Smooth muscle cell (in vitro differentiated cells): ENCODE measurements at regions not wholly inside any gene's neighbourhood (a gene's known extent, or its start where the extent isn't known, plus 50 kb on each side); places are given as distances from the start of the nearest gene placed in this dataset.

ENCODE experiments used
- DNase-seq: peaks from one replicate; lab custom pipeline; 2025; ENCODE audit not compliant: unreplicated experiment; lab: John Stamatoyannopoulos, UW
- H2AFZ ChIP-seq: fragments of 200-600 bp; sonication (generic); 2 replicates; pipeline ENCODE4 v1.6.0; 2016; ENCODE audit warnings: antibody characterized with exemption, low read depth, mild to moderate bottlenecking
- H3F3A ChIP-seq: fragments of 200-600 bp; sonication (generic); 2 replicates; pipeline ENCODE4 v1.6.0; 2017; ENCODE audit warnings: antibody characterized with exemption, low read depth
- H3K27ac ChIP-seq: fragments of 200-600 bp; sonication (generic); 2 replicates; pipeline ENCODE4 v1.5.1; 2016; ENCODE audit warnings: low read depth, mild to moderate bottlenecking
- H3K27me3 ChIP-seq: fragments of 200-600 bp; sonication (generic); 2 replicates; pipeline ENCODE4 v1.6.1; 2016; ENCODE audit warnings: low read depth, mild to moderate bottlenecking
- H3K36me3 ChIP-seq: fragments of 200-600 bp; sonication (generic); 2 replicates; pipeline ENCODE4 v1.5.1; 2016; ENCODE audit warnings: low read depth
- H3K4me1 ChIP-seq: fragments of 200-600 bp; sonication (generic); 2 replicates; pipeline ENCODE4 v1.5.1; 2016; ENCODE audit warnings: low read depth
- H3K4me2 ChIP-seq: fragments of 200-600 bp; sonication (generic); 2 replicates; pipeline ENCODE4 v1.6.0; 2016; ENCODE audit warnings: mild to moderate bottlenecking
- H3K4me3 ChIP-seq: fragments of 200-600 bp; sonication (generic); 2 replicates; pipeline ENCODE4 v1.5.1; 2016; ENCODE audit warnings: mild to moderate bottlenecking
- H3K79me2 ChIP-seq: fragments of 200-600 bp; sonication (generic); 2 replicates; pipeline ENCODE4 v1.6.0; 2016; ENCODE audit warnings: low read depth, mild to moderate bottlenecking
- H3K9ac ChIP-seq: fragments of 200-600 bp; sonication (generic); 2 replicates; pipeline ENCODE4 v1.6.0; 2016; ENCODE audit warnings: low read depth
- H3K9me3 ChIP-seq: fragments of 200-600 bp; sonication (generic); replicated peaks from 2 replicates; pipeline ENCODE4 v1.5.1; 2016; ENCODE audit warnings: low read depth
- H4K20me1 ChIP-seq: fragments of 200-600 bp; sonication (generic); 2 replicates; pipeline ENCODE4 v1.6.0; 2016; ENCODE audit warnings: low read depth
- WGBS: methylation state at CpG from one replicate; pipeline ENCODE4 v1.1.7; 2016; ENCODE audit warnings: low lambda C conversion rate; 5-methylcytosine and 5-hydroxymethylcytosine counted together
- TF ChIP-seq, protein P1 (sequence below): fragments of 200-600 bp; sonication (generic); IDR thresholded peaks from 2 replicates; pipeline ENCODE4 v1.5.1; 2017; ENCODE audit warnings: borderline replicate concordance, mild to moderate bottlenecking, antibody characterized with exemption; ENCODE audit not compliant: insufficient read depth, poor library complexity, severe bottlenecking

DNA sequence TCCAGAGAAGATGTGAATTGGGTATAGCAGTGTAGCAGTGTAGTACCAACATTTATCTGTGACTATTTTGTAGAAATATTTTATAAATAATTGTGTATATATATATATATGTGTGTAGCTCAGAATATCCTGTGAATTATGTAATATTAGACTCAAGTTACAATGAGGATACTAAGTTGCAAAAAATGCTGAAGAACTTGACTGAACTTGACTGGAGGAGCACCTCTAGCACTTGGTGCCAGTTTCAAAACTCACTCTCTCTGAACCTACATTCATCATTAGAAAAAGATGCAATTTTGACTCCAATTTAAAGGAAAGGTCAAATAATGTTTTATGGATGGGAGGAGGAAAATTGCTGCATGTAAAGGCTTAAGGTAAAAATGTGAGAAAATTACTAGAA is 285.7 kb upstream of the LMO3 start:
- DNase-seq = no peak
- H2AFZ ChIP-seq = no peak overlapping the region
- H4K20me1 ChIP-seq = no peaks in the 10 kb centered on the region
- H3F3A ChIP-seq = no peaks in the 10 kb centered on the region
- no peaks in the 10 kb centered on the region for H3K36me3 ChIP-seq
- H3K27me3 ChIP-seq = no peaks in the 10 kb centered on the region
- H3K4me3 ChIP-seq = no peak overlapping the region
- no peak overlapping the region for H3K9ac ChIP-seq
- no peak overlapping the region for H3K4me2 ChIP-seq
- no peak overlapping the region for H3K27ac ChIP-seq
- H3K79me2 ChIP-seq = no peaks in the 10 kb centered on the region
- no peaks in the 10 kb centered on the region for H3K4me1 ChIP-seq
- H3K9me3 ChIP-seq = no peaks in the 10 kb centered on the region
- TF ChIP-seq, protein P1, sequence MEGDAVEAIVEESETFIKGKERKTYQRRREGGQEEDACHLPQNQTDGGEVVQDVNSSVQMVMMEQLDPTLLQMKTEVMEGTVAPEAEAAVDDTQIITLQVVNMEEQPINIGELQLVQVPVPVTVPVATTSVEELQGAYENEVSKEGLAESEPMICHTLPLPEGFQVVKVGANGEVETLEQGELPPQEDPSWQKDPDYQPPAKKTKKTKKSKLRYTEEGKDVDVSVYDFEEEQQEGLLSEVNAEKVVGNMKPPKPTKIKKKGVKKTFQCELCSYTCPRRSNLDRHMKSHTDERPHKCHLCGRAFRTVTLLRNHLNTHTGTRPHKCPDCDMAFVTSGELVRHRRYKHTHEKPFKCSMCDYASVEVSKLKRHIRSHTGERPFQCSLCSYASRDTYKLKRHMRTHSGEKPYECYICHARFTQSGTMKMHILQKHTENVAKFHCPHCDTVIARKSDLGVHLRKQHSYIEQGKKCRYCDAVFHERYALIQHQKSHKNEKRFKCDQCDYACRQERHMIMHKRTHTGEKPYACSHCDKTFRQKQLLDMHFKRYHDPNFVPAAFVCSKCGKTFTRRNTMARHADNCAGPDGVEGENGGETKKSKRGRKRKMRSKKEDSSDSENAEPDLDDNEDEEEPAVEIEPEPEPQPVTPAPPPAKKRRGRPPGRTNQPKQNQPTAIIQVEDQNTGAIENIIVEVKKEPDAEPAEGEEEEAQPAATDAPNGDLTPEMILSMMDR = no peak

DNA sequence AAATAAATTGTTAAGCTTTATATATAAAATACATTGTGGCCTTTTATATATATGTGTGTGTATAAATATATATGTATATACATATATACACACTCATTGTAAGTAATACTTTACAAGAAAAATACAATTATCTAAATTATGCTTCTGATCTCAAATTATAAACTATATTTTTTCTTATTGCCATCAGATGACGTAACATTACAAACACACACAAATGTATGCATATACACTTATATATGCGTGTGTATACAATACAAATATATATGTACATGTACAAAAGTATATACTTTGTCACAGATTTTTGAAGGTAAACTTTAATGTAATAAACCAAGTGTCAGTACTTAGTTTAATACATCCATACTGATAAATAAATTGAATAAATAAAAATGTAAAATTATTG is 278.9 kb upstream of the LMO3 start:
- Histone ChIP-seq H3K9me3 (no peaks in the 10 kb centered on the region), H3F3A (no peaks in the 10 kb centered on the region), H3K79me2 (no peaks in the 10 kb centered on the region), H4K20me1 (no peaks in the 10 kb centered on the region), H3K36me3 (no peaks in the 10 kb centered on the region), H3K9ac (no peak overlapping the region), H3K27ac (no peak overlapping the region), H3K4me3 (no peak overlapping the region), H3K4me2 (no peak overlapping the region), H3K27me3 (no peaks in the 10 kb centered on the region), H3K4me1 (no peaks in the 10 kb centered on the region), H2AFZ (no peak overlapping the region)
- DNase-seq = no peak
- TF ChIP-seq, protein P1 = no peak
- 82% methylated on average over 2 of the region's 2 CpGs for WGBS

DNA sequence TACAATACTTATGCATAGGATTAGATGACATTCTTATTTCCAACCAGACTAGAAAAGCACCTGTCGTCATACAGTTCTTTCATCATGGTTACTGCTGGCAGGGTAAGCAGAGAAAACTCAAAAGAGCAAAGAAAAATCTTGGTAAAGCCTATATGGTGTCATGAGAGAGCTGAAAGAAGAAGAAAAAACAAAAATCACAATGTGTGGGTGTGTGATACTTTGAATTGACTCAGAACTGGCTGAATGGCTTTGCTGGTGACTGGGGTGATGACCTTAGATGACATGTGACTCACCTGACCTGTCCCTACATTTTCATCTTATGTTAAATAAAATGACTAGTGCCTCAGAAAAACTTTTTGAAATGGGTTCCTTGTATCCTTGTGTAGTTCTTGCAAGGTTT is 278.1 kb upstream of the LMO3 start:
- H3K36me3 ChIP-seq = no peaks in the 10 kb centered on the region
- H2AFZ ChIP-seq = no peak overlapping the region
- H3K9me3 ChIP-seq = no peaks in the 10 kb centered on the region
- no peak overlapping the region for H3K4me2 ChIP-seq
- H3K79me2 ChIP-seq = no peaks in the 10 kb centered on the region
- 93% methylated on average over 1 of the region's 1 CpG for WGBS
- H3K27ac ChIP-seq = no peak overlapping the region
- no peak overlapping the region for H3K4me3 ChIP-seq
- no peaks in the 10 kb centered on the region for H3K27me3 ChIP-seq
- no peaks in the 10 kb centered on the region for H3K4me1 ChIP-seq
- TF ChIP-seq, protein P1 = no peak
- no peaks in the 10 kb centered on the region for H4K20me1 ChIP-seq
- no peaks in the 10 kb centered on the region for H3F3A ChIP-seq
- H3K9ac ChIP-seq = no peak overlapping the region
- DNase-seq = no peak

DNA sequence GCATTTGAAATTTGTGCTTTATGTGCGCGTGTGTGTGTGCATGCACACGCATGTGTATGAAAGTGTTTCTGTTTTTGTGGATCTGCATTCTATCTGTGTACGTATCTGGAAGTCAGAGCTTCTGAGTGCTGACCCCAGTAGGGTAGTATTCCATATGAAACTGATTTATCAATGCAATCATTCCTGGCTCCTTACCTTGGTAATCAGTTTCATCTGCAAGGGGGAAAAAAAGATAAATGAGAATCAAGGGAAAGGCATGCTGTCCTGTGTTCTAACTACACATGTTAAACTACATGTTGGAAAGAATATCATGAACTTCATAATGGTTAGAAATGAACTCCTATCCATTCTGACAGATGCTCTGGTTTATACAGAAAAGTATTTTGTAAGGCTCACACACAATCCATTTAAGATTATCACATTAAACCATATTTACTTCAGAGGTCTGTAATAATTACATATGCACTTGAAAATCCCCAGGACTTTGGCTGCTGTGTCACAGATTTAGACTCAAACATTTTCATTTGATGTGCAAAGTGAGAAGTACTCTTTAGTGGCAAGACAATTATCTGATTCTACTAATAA is 276.1 kb upstream of the LMO3 start:
- no peak for DNase-seq
- no peak overlapping the region for H3K4me3 ChIP-seq
- H3K79me2 ChIP-seq = no peaks in the 10 kb centered on the region
- 95% methylated on average over 4 of the region's 4 CpGs for WGBS
- H3K4me1 ChIP-seq = no peaks in the 10 kb centered on the region
- H3F3A ChIP-seq = no peaks in the 10 kb centered on the region
- H4K20me1 ChIP-seq = no peaks in the 10 kb centered on the region
- no peak overlapping the region for H2AFZ ChIP-seq
- H3K9ac ChIP-seq = no peak overlapping the region
- H3K9me3 ChIP-seq = no peaks in the 10 kb centered on the region
- H3K36me3 ChIP-seq = no peaks in the 10 kb centered on the region
- H3K27me3 ChIP-seq = no peaks in the 10 kb centered on the region
- H3K27ac ChIP-seq = no peak overlapping the region
- H3K4me2 ChIP-seq = no peak overlapping the region
- TF ChIP-seq, protein P1 = no peak
